ENCODE measurements at regions not wholly inside any gene's neighbourhood (a gene's known extent, or its start where the extent isn't known, plus 50 kb on each side); places are given as distances from the start of the nearest gene placed in this dataset.

GRCh38 chr7:91685544-91685943 is 195.0 kb downstream of the MTERF1 start:
- TF ChIP-seq CTCF (conservative IDR thresholded peaks at IDR 0.05; ENCODE audit: low read length) (no peak), EZH2phosphoT487 (IDR thresholded peaks at IDR 0.05; ENCODE audit: borderline replicate concordance) (no peak)
